DND-41 (cell line): ENCODE measurements at regions not wholly inside any gene's neighbourhood (a gene's known extent, or its start where the extent isn't known, plus 50 kb on each side); places are given as distances from the start of the nearest gene placed in this dataset.
"Not testable (repeated sequence)": the region's sequence is repeated elsewhere in the genome, so short reads cannot be mapped to it uniquely, and the experiment has no call there.

ENCODE experiments used
- ATAC-seq: fragments of 200-7000 bp; cut with Tn5 transposase; 3 replicates; pipeline ENCODE4 v1.9.1; 2021; ENCODE audit warnings: low read depth; ENCODE audit not compliant: insufficient read depth
- DNase-seq: peaks from one replicate; pipeline ENCODE4 v3.0.0-alpha.2; 2020
- H2AFZ ChIP-seq: 2 replicates; pipeline ENCODE4 v1.6.0; 2012; ENCODE audit warnings: low read depth, low read length
- H3K27ac ChIP-seq: 2 replicates; pipeline ENCODE4 v1.5.1; 2012; ENCODE audit warnings: low read length, inconsistent platforms
- H3K27me3 ChIP-seq: fragments of 200-600 bp; sonication (generic); 2 replicates; pipeline ENCODE4 v1.6.0; 2012; ENCODE audit warnings: low read length, mild to moderate bottlenecking, inconsistent platforms; ENCODE audit not compliant: insufficient read depth, poor library complexity
- H3K36me3 ChIP-seq: 2 replicates; pipeline ENCODE4 v1.5.1; 2012; ENCODE audit warnings: low read length, inconsistent platforms; ENCODE audit not compliant: insufficient read depth
- H3K4me1 ChIP-seq: 2 replicates; pipeline ENCODE4 v1.5.1; 2012; ENCODE audit warnings: mild to moderate bottlenecking, low read length; ENCODE audit not compliant: insufficient read depth
- H3K4me2 ChIP-seq: 2 replicates; pipeline ENCODE4 v1.6.0; 2012; ENCODE audit warnings: mild to moderate bottlenecking, moderate library complexity, low read length, inconsistent platforms; ENCODE audit not compliant: insufficient read depth
- H3K4me3 ChIP-seq, 2 experiments: fragments of 200-600 bp in 1 of 2; shearing (Covaris generic) in 1 of 2; 2 replicates each; pipeline ENCODE4 v1.5.1; 2012 to 2016; ENCODE audit warnings: inconsistent platforms in 2 of 2, low read length in 2 of 2, mild to moderate bottlenecking in 2 of 2, low read depth in 1 of 2, moderate library complexity in 1 of 2
- H3K79me2 ChIP-seq: 2 replicates; pipeline ENCODE4 v1.6.0; 2012; ENCODE audit warnings: low read length, inconsistent platforms; ENCODE audit not compliant: insufficient read depth
- H3K9ac ChIP-seq: 2 replicates; pipeline ENCODE4 v1.6.0; 2012; ENCODE audit warnings: low read depth, mild to moderate bottlenecking, inconsistent platforms, low read length, moderate library complexity
- H3K9me3 ChIP-seq: 2 replicates; pipeline ENCODE4 v1.5.1; 2012; ENCODE audit warnings: low read length, moderate library complexity, mild to moderate bottlenecking, inconsistent platforms; ENCODE audit not compliant: insufficient read depth, severe bottlenecking
- H4K20me1 ChIP-seq: 2 replicates; pipeline ENCODE4 v1.6.0; 2012; ENCODE audit warnings: low read length; ENCODE audit not compliant: insufficient read depth
- EZH2 ChIP-seq: IDR thresholded peaks from 3 replicates; pipeline ENCODE4 v1.6.1; 2012; ENCODE audit warnings: borderline replicate concordance, low read depth, mild to moderate bottlenecking, moderate library complexity, low read length, inconsistent platforms; ENCODE audit not compliant: severe bottlenecking
- TF ChIP-seq, protein P1 (sequence below): IDR thresholded peaks from 2 replicates; pipeline ENCODE4 v1.5.1; 2012; ENCODE audit warnings: borderline replicate concordance, low read length, moderate library complexity, mild to moderate bottlenecking; ENCODE audit not compliant: poor library complexity, severe bottlenecking; ENCODE audit errors: extremely low read depth

DNA sequence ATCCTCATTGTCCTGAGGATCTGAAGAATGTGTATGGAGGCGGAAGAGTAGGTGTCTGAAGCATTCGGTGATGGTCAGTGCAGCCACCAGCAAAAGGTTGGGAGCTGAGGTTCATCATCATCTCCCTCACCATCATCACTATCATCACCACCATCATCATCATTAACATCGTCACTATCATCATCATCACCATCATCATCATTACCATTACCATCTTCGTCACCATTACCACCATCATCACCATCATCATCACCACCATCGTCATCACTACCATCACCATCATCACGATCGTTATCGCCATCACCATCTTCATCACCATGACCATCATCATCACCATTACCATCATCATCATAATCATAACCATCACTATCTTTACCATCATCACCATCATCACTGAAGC lies 90.8 kb upstream of the TMEM132D start:
- H3K9ac ChIP-seq: no peak overlapping the region
- TF ChIP-seq, protein P1, sequence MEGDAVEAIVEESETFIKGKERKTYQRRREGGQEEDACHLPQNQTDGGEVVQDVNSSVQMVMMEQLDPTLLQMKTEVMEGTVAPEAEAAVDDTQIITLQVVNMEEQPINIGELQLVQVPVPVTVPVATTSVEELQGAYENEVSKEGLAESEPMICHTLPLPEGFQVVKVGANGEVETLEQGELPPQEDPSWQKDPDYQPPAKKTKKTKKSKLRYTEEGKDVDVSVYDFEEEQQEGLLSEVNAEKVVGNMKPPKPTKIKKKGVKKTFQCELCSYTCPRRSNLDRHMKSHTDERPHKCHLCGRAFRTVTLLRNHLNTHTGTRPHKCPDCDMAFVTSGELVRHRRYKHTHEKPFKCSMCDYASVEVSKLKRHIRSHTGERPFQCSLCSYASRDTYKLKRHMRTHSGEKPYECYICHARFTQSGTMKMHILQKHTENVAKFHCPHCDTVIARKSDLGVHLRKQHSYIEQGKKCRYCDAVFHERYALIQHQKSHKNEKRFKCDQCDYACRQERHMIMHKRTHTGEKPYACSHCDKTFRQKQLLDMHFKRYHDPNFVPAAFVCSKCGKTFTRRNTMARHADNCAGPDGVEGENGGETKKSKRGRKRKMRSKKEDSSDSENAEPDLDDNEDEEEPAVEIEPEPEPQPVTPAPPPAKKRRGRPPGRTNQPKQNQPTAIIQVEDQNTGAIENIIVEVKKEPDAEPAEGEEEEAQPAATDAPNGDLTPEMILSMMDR: no peak
- TF ChIP-seq EZH2: no peak
- H3K4me1 ChIP-seq: no peaks in the 10 kb centered on the region
- H3K27ac ChIP-seq: no peak overlapping the region
- no peaks in the 10 kb centered on the region for H4K20me1 ChIP-seq
- H2AFZ ChIP-seq: no peak overlapping the region
- H3K79me2 ChIP-seq: no peaks in the 10 kb centered on the region
- no peaks in the 10 kb centered on the region for H3K9me3 ChIP-seq
- DNase-seq (no peak), ATAC-seq (no peak)
- no peak overlapping the region for H3K4me3 ChIP-seq
- no peak overlapping the region for H3K4me2 ChIP-seq
- no peaks in the 10 kb centered on the region for H3K36me3 ChIP-seq
- no peaks in the 10 kb centered on the region for H3K27me3 ChIP-seq

DNA sequence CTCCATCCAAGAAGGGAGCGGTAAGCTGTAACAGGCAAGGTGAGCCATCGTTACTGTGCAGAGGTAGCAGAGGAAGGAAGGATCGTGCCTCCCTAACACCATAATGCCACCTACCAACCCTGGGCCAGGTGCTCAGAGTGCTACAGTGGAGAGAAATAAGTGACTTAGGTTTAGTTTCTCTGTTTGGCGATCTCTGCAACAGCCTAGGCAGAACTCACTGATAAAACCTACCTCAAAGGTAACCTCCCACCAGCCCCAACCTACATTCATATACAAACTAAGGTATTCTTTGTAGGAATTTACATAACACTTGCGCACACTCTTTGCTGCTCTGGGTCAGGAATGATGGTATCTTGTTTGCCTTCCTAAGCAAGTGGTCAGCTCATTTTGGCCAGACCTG lies 93.4 kb upstream of the TMEM132D start:
- Histone ChIP-seq H3K4me1 (no peaks in the 10 kb centered on the region), H3K4me2 (no peak overlapping the region), H3K4me3 (no peak overlapping the region), H3K27ac (no peak overlapping the region), H3K36me3 (no peaks in the 10 kb centered on the region), H4K20me1 (no peaks in the 10 kb centered on the region), H3K9ac (no peak overlapping the region), H3K27me3 (no peaks in the 10 kb centered on the region), H3K9me3 (no peaks in the 10 kb centered on the region), H2AFZ (no peak overlapping the region), H3K79me2 (no peaks in the 10 kb centered on the region)
- DNase-seq (no peak), ATAC-seq (no peak)
- TF ChIP-seq EZH2: no peak
- TF ChIP-seq, protein P1: no peak

DNA sequence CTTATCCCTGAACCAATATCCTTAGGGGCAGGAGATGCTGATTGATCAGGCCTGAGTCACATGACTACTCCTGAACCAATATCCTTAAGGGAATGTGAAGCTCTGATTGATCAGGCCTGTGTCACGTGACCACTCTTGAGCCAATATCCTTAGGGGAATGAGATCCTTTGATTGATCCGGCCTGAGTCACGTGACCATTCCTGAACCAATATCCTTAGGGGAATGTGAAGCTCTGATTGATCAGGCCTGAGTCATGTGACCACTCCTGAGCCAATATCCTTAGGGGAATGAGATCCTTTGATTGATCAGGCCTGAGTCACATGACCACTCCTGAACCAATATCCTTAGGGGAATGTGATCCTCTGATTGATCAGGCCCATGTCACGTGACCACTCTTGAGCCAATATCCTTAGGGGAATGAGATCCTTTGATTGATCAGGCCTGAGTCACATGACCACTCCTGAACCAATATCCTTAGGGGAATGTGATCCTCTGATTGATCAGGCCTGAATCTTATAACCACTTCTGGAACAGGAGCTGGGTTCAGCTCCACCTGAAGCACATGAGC lies 100.6 kb upstream of the TMEM132D start:
- H3K4me2 ChIP-seq, H3K27ac ChIP-seq, H3K9ac ChIP-seq, ATAC-seq, H3K9me3 ChIP-seq, H3K27me3 ChIP-seq, DNase-seq, H3K4me1 ChIP-seq, H3K4me3 ChIP-seq, H3K79me2 ChIP-seq, H3K36me3 ChIP-seq, H2AFZ ChIP-seq, H4K20me1 ChIP-seq: not testable (repeated sequence)

DNA sequence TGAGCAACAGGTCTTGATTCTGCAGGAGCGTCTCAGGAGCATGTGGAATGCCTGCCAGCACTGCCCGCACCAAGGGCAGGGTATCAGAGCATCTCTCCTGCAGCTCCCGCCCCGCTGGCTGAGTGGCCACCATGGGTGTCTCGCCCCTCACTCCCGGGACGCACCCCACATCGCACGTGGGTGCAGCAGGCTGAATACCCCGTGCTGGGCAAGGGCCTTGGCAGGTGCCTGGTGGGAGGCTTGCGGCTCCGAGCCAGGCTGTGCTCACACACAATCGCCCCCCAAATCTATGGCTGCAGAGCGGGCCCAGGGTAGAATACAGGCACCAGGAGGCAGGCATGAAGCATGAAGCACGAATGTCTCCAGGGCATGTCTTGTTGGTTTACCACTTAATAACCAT lies 103.9 kb upstream of the TMEM132D start:
- no peak overlapping the region for H3K4me2 ChIP-seq
- no peak for DNase-seq
- ATAC-seq: no peak
- H3K79me2 ChIP-seq: no peaks in the 10 kb centered on the region
- no peak overlapping the region for H2AFZ ChIP-seq
- no peaks in the 10 kb centered on the region for H3K4me1 ChIP-seq
- no peaks in the 10 kb centered on the region for H3K36me3 ChIP-seq
- H3K9me3 ChIP-seq: no peaks in the 10 kb centered on the region
- no peak overlapping the region for H3K4me3 ChIP-seq
- no peak overlapping the region for H3K9ac ChIP-seq
- H4K20me1 ChIP-seq: no peaks in the 10 kb centered on the region
- no peak overlapping the region for H3K27ac ChIP-seq
- TF ChIP-seq EZH2: no peak
- TF ChIP-seq, protein P1: no peak
- no peaks in the 10 kb centered on the region for H3K27me3 ChIP-seq
